ENCODE measurements at regions not wholly inside any gene's neighbourhood (a gene's known extent, or its start where the extent isn't known, plus 50 kb on each side); places are given as distances from the start of the nearest gene placed in this dataset.

DNA sequence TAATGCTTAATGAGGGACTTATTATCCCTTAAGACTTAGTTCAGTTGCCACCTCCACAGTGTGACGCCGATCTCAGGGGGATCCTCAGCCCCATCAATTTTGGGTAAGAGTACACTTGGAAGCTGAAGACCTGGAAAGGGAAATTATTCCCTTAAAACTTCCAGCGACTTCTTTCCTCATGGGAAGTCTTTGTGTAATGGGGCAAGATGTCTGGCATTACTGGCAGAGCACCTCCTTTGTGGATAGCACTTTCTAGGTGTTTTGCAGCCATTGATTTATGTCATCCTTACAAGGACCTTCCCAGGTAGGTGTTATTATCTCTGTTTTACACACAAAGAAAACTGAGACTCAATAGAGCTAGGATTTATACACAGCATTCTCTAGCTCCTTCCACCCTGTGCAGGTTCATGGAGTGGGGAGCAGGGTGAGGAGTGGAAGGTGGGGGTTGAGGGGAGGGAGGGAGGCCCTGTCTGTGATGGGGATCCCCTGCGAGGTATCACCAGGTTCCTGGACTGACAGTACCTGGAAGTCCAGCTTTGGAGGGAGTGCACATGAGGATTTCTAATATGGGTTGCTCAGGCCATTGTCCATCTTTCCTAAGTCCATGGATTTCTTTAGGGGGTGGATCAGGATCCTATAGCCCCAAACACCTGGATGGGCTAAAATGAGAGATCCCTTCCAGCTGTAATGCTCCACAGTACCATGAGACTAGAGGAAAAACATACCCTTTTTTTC lies 79.4 kb downstream of the MYCN start:
- TF ChIP-seq, protein P1, sequence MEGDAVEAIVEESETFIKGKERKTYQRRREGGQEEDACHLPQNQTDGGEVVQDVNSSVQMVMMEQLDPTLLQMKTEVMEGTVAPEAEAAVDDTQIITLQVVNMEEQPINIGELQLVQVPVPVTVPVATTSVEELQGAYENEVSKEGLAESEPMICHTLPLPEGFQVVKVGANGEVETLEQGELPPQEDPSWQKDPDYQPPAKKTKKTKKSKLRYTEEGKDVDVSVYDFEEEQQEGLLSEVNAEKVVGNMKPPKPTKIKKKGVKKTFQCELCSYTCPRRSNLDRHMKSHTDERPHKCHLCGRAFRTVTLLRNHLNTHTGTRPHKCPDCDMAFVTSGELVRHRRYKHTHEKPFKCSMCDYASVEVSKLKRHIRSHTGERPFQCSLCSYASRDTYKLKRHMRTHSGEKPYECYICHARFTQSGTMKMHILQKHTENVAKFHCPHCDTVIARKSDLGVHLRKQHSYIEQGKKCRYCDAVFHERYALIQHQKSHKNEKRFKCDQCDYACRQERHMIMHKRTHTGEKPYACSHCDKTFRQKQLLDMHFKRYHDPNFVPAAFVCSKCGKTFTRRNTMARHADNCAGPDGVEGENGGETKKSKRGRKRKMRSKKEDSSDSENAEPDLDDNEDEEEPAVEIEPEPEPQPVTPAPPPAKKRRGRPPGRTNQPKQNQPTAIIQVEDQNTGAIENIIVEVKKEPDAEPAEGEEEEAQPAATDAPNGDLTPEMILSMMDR (IDR thresholded peaks at IDR 0.05; ENCODE audit: poor library complexity, severe bottlenecking) = no peak
- no peak for TF ChIP-seq REST (IDR thresholded peaks at IDR 0.05; ENCODE audit: borderline replicate concordance)
- no peak for TF ChIP-seq EZH2 (IDR thresholded peaks at IDR 0.05; ENCODE audit: borderline replicate concordance, insufficient read depth, low read length, poor library complexity, severe bottlenecking)
- no peak for TF ChIP-seq POLR2AphosphoS5 (IDR thresholded peaks at IDR 0.05)
- no peak for TF ChIP-seq MXI1 (conservative IDR thresholded peaks at IDR 0.05; ENCODE audit: poor library complexity, severe bottlenecking)
- no peak for TF ChIP-seq TAF1 (IDR thresholded peaks at IDR 0.05; ENCODE audit: low read depth)
- TF ChIP-seq RAD21 (conservative IDR thresholded peaks at IDR 0.05) = no peak
